Osteocyte (in vitro differentiated cells): ENCODE measurements at regions not wholly inside any gene's neighbourhood (a gene's known extent, or its start where the extent isn't known, plus 50 kb on each side); places are given as distances from the start of the nearest gene placed in this dataset.

Experiments
- DNase-seq: peaks from one replicate; pipeline ENCODE4 v3.0.0; 2021; ENCODE audit warnings: mixed read lengths; ENCODE audit not compliant: unreplicated experiment; ENCODE audit errors: extremely low spot score
- H3K27ac Mint-ChIP-seq: one replicate; pipeline ENCODE4 v1.8.0; 2021; ENCODE audit warnings: mild to moderate bottlenecking, mixed read lengths; ENCODE audit not compliant: unreplicated experiment
- H3K27me3 Mint-ChIP-seq: one replicate; pipeline ENCODE4 v1.8.0; 2021; ENCODE audit warnings: mixed read lengths; ENCODE audit not compliant: unreplicated experiment
- H3K36me3 Mint-ChIP-seq: one replicate; pipeline ENCODE4 v1.8.0; 2021; ENCODE audit warnings: mixed read lengths; ENCODE audit not compliant: unreplicated experiment
- H3K4me1 Mint-ChIP-seq: one replicate; pipeline ENCODE4 v1.8.0; 2021; ENCODE audit warnings: mixed read lengths; ENCODE audit not compliant: unreplicated experiment
- H3K4me3 Mint-ChIP-seq: one replicate; pipeline ENCODE4 v1.8.0; 2021; ENCODE audit warnings: mild to moderate bottlenecking, moderate library complexity, mixed read lengths; ENCODE audit not compliant: unreplicated experiment
- H3K9me3 Mint-ChIP-seq: one replicate; pipeline ENCODE4 v1.8.0; 2021; ENCODE audit warnings: mixed read lengths; ENCODE audit not compliant: unreplicated experiment
- TF ChIP-seq, protein P1 (sequence below): fragments of 200-600 bp; sonication (generic); IDR thresholded peaks from 2 replicates; pipeline ENCODE4 v1.5.0; 2021; ENCODE audit warnings: antibody characterized with exemption, mild to moderate bottlenecking, moderate library complexity

DNA sequence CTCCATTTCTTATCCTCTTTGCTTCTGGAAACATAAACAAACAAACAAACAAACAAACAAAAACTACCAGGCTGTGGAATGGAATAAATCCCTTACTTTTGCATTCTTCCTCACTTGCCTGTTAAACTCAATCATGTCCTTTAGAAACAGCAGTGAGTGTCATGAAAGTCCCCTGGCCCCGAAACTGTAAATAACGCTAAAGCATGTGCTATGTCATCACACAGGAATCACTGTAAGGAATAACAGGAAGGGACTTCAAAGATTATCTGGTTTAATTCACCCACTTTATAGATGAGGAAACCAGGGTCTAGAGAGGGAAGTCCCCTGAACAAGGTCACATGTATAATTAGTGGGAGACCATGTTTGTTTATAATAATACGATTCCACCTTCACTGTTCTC, 159.4 kb upstream of the MEOX2 start:
- H3K4me3 Mint-ChIP-seq = no peak overlapping the region
- TF ChIP-seq, protein P1, sequence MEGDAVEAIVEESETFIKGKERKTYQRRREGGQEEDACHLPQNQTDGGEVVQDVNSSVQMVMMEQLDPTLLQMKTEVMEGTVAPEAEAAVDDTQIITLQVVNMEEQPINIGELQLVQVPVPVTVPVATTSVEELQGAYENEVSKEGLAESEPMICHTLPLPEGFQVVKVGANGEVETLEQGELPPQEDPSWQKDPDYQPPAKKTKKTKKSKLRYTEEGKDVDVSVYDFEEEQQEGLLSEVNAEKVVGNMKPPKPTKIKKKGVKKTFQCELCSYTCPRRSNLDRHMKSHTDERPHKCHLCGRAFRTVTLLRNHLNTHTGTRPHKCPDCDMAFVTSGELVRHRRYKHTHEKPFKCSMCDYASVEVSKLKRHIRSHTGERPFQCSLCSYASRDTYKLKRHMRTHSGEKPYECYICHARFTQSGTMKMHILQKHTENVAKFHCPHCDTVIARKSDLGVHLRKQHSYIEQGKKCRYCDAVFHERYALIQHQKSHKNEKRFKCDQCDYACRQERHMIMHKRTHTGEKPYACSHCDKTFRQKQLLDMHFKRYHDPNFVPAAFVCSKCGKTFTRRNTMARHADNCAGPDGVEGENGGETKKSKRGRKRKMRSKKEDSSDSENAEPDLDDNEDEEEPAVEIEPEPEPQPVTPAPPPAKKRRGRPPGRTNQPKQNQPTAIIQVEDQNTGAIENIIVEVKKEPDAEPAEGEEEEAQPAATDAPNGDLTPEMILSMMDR = no peak
- H3K36me3 Mint-ChIP-seq = no peaks in the 10 kb centered on the region
- no peaks in the 10 kb centered on the region for H3K4me1 Mint-ChIP-seq
- no peaks in the 10 kb centered on the region for H3K9me3 Mint-ChIP-seq
- no peaks in the 10 kb centered on the region for H3K27me3 Mint-ChIP-seq
- no peak overlapping the region for H3K27ac Mint-ChIP-seq
- DNase-seq = no peak

DNA sequence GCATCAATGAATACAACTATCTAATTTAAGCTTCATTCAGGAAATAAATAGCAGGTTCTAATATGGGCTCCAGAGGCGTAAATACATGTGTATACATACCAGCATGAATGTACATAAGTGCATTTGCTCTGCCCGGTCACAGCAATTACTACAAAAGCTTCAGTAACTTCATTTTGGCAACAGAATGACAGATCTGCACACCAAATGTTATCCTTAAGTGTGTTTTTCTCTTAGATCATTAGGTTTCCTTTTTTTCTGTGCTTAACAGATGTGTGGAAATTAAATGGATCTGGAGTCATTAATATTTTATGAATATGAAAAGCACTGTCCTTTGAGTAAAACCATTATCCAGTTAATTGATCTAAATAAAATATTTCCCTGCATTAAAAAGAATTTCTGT, 159.0 kb upstream of the MEOX2 start:
- H3K4me1 Mint-ChIP-seq = peaks cover 2% of the 10 kb centered on the region
- no peaks in the 10 kb centered on the region for H3K9me3 Mint-ChIP-seq
- H3K4me3 Mint-ChIP-seq = no peak overlapping the region
- TF ChIP-seq, protein P1 = no peak
- H3K27me3 Mint-ChIP-seq = no peaks in the 10 kb centered on the region
- no peak for DNase-seq
- no peak overlapping the region for H3K27ac Mint-ChIP-seq
- no peaks in the 10 kb centered on the region for H3K36me3 Mint-ChIP-seq

DNA sequence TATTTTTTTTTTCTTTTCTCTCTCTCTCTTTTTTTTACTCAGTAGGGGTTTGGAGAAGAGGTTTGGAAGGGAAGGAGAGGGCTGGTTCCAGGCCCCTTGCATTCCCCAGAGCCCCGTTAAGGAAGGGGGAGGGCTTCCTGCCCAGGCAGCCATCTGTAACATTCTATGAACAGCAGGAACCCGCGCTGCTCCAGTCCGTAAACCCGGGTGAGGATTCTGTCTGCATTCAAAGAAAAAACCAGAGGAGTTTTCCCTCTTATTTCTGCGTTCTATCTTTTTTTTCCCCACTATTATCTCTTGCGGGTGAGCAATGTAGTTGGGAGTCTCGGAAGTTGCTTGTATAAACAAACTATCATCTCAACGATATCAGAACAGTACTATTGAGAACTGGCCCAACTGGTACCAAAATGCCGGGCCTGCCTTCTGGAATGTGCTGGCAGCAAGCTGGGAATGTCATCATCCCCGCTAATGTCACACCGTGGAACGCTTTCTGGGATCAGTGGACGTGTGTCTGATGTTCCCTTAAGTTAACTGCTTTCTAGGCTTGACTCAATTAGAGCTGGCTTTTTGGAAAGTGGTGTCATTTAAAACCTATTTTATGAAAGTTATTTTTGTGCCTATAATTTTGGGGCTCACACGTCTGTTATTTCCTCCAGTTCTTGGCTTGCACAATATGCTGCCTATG, 153.1 kb upstream of the MEOX2 start:
- DNase-seq = no peak
- no peaks in the 10 kb centered on the region for H3K36me3 Mint-ChIP-seq

DNA sequence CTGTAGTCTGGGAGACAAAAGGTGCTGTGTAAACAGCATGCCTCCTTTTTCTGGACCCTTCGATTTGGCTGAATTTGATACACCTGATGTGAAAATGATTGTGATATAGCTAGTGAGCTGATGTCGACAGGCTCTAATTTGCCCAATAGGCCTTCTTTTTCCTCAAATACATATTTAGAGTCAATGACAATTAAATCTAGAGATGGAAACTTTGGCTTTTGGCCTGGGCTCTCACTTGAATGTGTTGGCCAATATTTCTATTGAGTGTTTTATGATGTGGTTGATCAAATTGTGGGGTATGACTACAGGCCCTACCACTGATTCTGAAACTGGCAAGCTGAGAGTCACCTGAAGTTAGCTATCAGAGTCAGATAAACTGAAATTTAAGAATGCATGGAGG, 151.8 kb upstream of the MEOX2 start:
- peaks cover 39% of the 10 kb centered on the region for H3K4me1 Mint-ChIP-seq
- no peak overlapping the region for H3K27ac Mint-ChIP-seq
- H3K9me3 Mint-ChIP-seq = no peaks in the 10 kb centered on the region
- TF ChIP-seq, protein P1 = no peak
- no peak overlapping the region for H3K4me3 Mint-ChIP-seq
- DNase-seq = no peak
- H3K27me3 Mint-ChIP-seq = no peaks in the 10 kb centered on the region
- no peaks in the 10 kb centered on the region for H3K36me3 Mint-ChIP-seq

More for the DNA sequence above, 153.1 kb upstream of the MEOX2 start:
- Mint-ChIP-seq H3K27me3 (no peaks in the 10 kb centered on the region), H3K27ac (peak overlapping the region; percentile 93), H3K4me3 (peak overlapping the region; percentile 74), H3K9me3 (no peaks in the 10 kb centered on the region), H3K4me1 (peaks cover 39% of the 10 kb centered on the region)
- TF ChIP-seq, protein P1 = no peak

DNA sequence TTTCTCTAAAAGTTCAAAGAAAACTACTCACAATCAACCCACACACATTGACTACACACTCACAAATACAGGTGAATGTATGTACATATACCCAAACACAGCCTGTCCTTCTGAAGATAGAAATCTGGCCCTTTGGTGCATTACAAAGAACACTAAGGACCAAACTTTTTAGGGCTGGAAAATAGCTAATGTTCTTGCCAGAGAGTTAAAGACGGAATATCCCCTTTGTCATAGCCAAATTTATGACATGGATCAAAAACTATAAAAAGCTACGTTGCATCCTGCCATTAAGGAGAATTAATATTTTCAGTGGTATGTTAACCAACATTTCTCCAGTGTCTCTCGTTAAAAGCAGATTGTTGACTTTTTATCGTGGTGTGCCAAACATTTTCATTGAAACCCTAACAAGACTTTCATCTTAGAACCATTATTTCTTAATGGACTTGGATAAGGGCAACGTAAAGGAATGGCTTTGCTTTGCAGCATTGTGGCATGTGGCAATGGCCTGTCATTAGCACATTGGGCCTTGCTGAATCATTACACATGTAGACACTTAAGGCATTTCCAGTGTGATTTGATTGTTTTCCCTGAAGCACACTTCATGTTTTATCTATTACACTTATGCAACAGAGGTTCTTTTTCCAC, 150.9 kb upstream of the MEOX2 start:
- Mint-ChIP-seq H3K4me3 (no peak overlapping the region), H3K36me3 (no peaks in the 10 kb centered on the region), H3K27ac (no peak overlapping the region), H3K4me1 (peaks cover 47% of the 10 kb centered on the region), H3K27me3 (no peaks in the 10 kb centered on the region), H3K9me3 (no peaks in the 10 kb centered on the region)
- TF ChIP-seq, protein P1 = no peak
- no peak for DNase-seq
